CD4-positive, alpha-beta memory T cell (primary cell): ENCODE measurements at regions not wholly inside any gene's neighbourhood (a gene's known extent, or its start where the extent isn't known, plus 50 kb on each side); places are given as distances from the start of the nearest gene placed in this dataset.

ENCODE experiments used
- CTCF ChIA-PET: fragments of 350-600 bp; sonication (Branson Sonifier 250); formaldehyde crosslinking; loops from one replicate; lab custom pipeline; 2021; ENCODE audit warnings: inconsistent platforms; ENCODE audit not compliant: partially characterized antibody; lab: Charles Lee
- POLR2A ChIA-PET: fragments of 350-600 bp; sonication (Branson Sonifier 250); formaldehyde crosslinking; loops from one replicate; lab custom pipeline; 2021; ENCODE audit not compliant: partially characterized antibody; lab: Charles Lee
- DNase-seq, 5 donors: peaks; one replicate each; pipeline versions ENCODE4 v3.0.0 to v3.0.0-alpha.2; 2020 to 2022; ENCODE audit warnings: mixed read lengths in 1 of 5
- H3K27ac ChIP-seq: one replicate; pipeline ENCODE4 v1.7.0; 2013; ENCODE audit warnings: low read depth, low read length
- H3K27me3 ChIP-seq: 2 replicates; pipeline ENCODE4 v1.7.0; 2013; ENCODE audit warnings: mild to moderate bottlenecking, low read length, moderate library complexity; ENCODE audit not compliant: insufficient read depth
- H3K36me3 ChIP-seq: 2 replicates; pipeline ENCODE4 v1.7.0; 2013; ENCODE audit warnings: mild to moderate bottlenecking, low read length, moderate library complexity; ENCODE audit not compliant: insufficient read depth
- H3K4me1 ChIP-seq: 2 replicates; pipeline ENCODE4 v1.7.0; 2013; ENCODE audit warnings: mild to moderate bottlenecking, low read length, moderate library complexity; ENCODE audit not compliant: insufficient read depth
- H3K4me3 ChIP-seq, 2 donors: one replicate each; pipeline ENCODE4 v1.7.0; 2013; ENCODE audit warnings: low read length in 2 of 2, mild to moderate bottlenecking in 1 of 2
- H3K9me3 ChIP-seq, 2 donors: one replicate each; pipeline ENCODE4 v1.7.0; 2013; ENCODE audit warnings: low read length in 2 of 2, control low read depth in 1 of 2; ENCODE audit not compliant: control insufficient read depth in 1 of 2
- H3K27ac Mint-ChIP-seq, 7 donors: one replicate each; pipeline ENCODE4 v1.8.0; 2020 to 2021; ENCODE audit warnings: mixed read lengths in 7 of 7, mild to moderate bottlenecking in 6 of 7, inconsistent platforms in 3 of 7, moderate library complexity in 3 of 7
- H3K27me3 Mint-ChIP-seq, 2 donors: one replicate each; pipeline ENCODE4 v1.8.0; 2020 to 2021; ENCODE audit warnings: mixed read lengths in 2 of 2
- H3K36me3 Mint-ChIP-seq, 2 donors: one replicate each; pipeline ENCODE4 v1.8.0; 2020 to 2021; ENCODE audit warnings: mixed read lengths in 2 of 2, inconsistent platforms in 1 of 2, mild to moderate bottlenecking in 1 of 2
- H3K4me1 Mint-ChIP-seq, 4 donors: one replicate each; pipeline ENCODE4 v1.8.0; 2020 to 2021; ENCODE audit warnings: mixed read lengths in 4 of 4, mild to moderate bottlenecking in 1 of 4
- H3K4me3 Mint-ChIP-seq, 8 donors: one replicate each; pipeline ENCODE4 v1.8.0; 2020 to 2021; ENCODE audit warnings: mixed read lengths in 8 of 8, mild to moderate bottlenecking in 7 of 8, moderate library complexity in 6 of 8, inconsistent platforms in 3 of 8
- H3K9me3 Mint-ChIP-seq, 8 donors: one replicate each; pipeline ENCODE4 v1.8.0; 2020 to 2021; ENCODE audit warnings: mixed read lengths in 8 of 8, mild to moderate bottlenecking in 5 of 8, inconsistent platforms in 3 of 8, moderate library complexity in 1 of 8
- intact Hi-C: fragments of 100-400 bp; cut with micrococcal nuclease; formaldehyde crosslinking; loops from one replicate; pipeline ENCODE4 v1.15.1; 2023

DNA sequence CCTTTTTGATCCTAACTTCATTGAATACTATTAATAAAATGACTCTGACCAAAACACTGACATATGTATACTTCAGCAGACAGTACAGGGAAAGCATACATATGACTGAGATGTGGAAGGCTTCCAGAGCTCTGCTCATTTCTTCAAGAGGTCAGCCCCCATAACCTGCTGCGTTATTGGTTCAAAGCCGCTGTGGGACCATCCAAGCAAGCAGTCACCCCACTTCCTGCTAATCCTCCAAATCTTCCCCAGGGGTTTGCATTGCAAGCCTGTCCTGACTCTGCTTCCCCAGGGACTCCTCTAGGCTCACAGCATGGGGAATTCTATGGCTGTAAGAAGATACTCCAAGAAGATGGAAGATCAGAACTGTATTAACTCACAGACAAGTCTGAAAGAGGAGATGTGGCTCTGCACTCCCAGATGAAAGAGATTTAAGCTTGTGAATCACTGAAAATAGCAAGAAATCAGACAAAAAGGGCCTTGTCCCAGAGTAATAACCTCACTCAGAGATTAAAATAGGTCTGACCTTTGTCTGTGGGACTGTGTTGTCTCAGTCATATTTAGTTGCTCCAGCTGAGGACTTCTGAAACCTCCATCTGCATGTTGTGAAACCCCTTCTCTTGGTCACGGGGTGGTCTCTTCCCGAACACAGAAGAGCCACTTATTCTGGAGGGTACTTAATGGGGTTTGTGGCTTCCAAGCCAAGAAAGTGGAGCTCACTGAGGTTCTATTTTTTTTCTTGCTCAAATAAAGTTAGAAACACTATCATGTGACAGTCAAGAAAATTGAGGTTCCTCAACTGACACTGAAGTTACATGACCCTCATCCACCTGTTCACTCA, 101.5 kb upstream of the MARCKS start:
- Mint-ChIP-seq H3K27me3 (no peaks in the 10 kb centered on the region), H3K4me1 (no peaks in the 10 kb centered on the region), H3K36me3 (no peaks in the 10 kb centered on the region), H3K9me3 (peaks cover 0 to 5% (median 0%) of the 10 kb centered on the region in 8 donors), H3K27ac (no peak overlapping the region), H3K4me3 (no peak overlapping the region)
- Histone ChIP-seq H3K27ac (no peak overlapping the region), H3K4me3 (no peak overlapping the region), H3K4me1 (no peaks in the 10 kb centered on the region), H3K27me3 (no peaks in the 10 kb centered on the region), H3K36me3 (no peaks in the 10 kb centered on the region), H3K9me3 (no peaks in the 10 kb centered on the region)
- DNase-seq: no peak
- ChIA-PET POLR2A (no interaction called here), CTCF (no interaction called here)
- intact Hi-C loops: no loop called here

DNA sequence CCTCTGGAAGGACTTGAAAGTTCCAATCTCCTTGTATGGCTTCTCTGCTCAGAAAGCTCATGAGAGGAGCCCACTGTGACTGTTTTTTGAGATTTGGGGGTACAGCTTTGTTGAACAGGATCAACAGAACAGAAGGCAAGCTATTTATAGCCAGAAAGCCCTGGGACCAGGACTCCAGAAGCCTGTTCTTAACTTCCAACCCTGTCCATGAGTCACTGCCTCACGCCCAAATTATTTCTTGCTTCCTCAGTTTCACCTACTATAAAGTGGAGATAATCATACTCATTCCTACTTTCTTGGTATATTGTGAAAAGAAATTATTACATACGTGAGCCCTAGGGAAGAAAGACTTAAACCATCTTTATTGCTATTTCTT, 100.9 kb upstream of the MARCKS start:
- no peak overlapping the region for H3K27ac ChIP-seq
- no peaks in the 10 kb centered on the region for H3K9me3 ChIP-seq
- no peaks in the 10 kb centered on the region for H3K36me3 Mint-ChIP-seq
- CTCF ChIA-PET: interaction anchor here (0.6 kb wide), 1 partner anchor 131 kb away, joined by 5 read pairs; no protein-coding TSS in a partner anchor
- peaks cover 0 to 5% (median 0%) of the 10 kb centered on the region in 8 donors for H3K9me3 Mint-ChIP-seq
- intact Hi-C loops: no loop called here
- H3K4me1 Mint-ChIP-seq: no peaks in the 10 kb centered on the region
- H3K27ac Mint-ChIP-seq: no peak overlapping the region
- POLR2A ChIA-PET: interaction anchor here (0.6 kb wide), 1 partner anchor 14 kb away, joined by 3 read pairs; no protein-coding TSS in a partner anchor
- no peaks in the 10 kb centered on the region for H3K27me3 Mint-ChIP-seq
- no peak overlapping the region for H3K4me3 ChIP-seq
- no peaks in the 10 kb centered on the region for H3K36me3 ChIP-seq
- no peaks in the 10 kb centered on the region for H3K4me1 ChIP-seq
- no peak for DNase-seq
- H3K27me3 ChIP-seq: no peaks in the 10 kb centered on the region
- H3K4me3 Mint-ChIP-seq: no peak overlapping the region

DNA sequence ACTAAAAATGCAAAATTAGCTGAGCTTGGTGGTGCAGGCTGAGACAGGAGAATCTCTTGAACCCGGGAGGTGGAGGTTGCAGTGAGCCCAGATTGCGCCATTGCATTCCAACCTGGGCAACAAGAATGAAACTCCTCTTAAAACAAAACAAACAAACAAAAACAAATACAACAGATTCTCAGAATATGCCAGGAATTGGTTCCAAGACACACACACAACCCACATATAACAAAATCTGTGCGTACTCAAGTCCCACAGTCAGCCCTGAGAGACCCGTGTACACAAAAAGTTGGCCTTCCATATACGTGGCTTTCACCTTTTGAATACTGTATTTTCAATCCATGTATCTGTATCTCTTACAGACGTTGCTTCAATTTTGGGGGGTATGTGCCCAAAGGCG, 98.9 kb upstream of the MARCKS start:
- H3K27me3 Mint-ChIP-seq: no peaks in the 10 kb centered on the region
- DNase-seq: no peak
- H3K4me3 ChIP-seq: no peak overlapping the region
- no peaks in the 10 kb centered on the region for H3K36me3 Mint-ChIP-seq
- H3K4me1 ChIP-seq: no peaks in the 10 kb centered on the region
- no peaks in the 10 kb centered on the region for H3K4me1 Mint-ChIP-seq
- H3K27me3 ChIP-seq: no peaks in the 10 kb centered on the region
- H3K27ac ChIP-seq: no peak overlapping the region
- no peak overlapping the region for H3K4me3 Mint-ChIP-seq
- CTCF ChIA-PET: no interaction called here
- no peaks in the 10 kb centered on the region for H3K36me3 ChIP-seq
- intact Hi-C loops: no loop called here
- POLR2A ChIA-PET: no interaction called here
- H3K9me3 ChIP-seq: no peaks in the 10 kb centered on the region
- H3K9me3 Mint-ChIP-seq: peaks cover 0 to 2% (median 0%) of the 10 kb centered on the region in 8 donors
- no peak overlapping the region for H3K27ac Mint-ChIP-seq

DNA sequence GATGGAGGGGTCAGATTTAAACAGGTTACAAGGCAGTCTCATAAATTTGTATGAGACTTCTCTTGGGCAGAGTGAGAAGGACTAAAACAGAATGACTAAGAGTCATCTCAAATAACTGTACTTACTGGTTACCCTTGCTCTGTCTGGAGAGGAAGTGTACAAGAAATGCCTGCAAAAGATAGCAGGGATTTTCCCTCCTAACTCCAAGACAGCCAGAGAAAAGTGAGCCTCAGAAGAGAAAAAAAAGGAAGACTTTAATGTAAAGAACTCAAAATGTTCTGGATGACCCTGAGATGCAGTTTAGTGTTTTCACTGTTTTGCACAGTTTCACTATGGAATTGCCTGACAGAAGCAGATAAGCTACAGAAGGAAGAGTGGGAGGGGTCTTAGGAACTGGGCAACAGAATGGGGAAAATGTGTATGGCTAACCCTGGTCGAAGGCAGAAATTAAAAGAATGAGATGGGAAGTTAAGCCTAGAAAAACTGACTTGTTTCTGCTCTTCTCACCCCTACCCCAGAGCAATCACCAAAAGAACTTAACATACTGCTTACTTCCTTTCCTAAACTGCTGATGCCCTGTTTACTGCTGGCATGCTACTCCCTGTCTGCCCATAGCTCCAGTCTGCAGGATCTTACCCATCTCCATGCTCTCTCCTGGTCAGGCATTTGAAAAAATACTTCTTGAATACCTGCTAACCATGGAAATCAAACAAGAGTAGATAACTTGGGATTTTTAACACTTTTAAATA, 98.1 kb upstream of the MARCKS start:
- Mint-ChIP-seq H3K27ac (no peak overlapping the region), H3K4me1 (no peaks in the 10 kb centered on the region), H3K36me3 (no peaks in the 10 kb centered on the region), H3K9me3 (peaks cover 0 to 2% (median 0%) of the 10 kb centered on the region in 8 donors), H3K27me3 (no peaks in the 10 kb centered on the region), H3K4me3 (no peak overlapping the region)
- intact Hi-C loops: no loop called here
- POLR2A ChIA-PET: no interaction called here
- Histone ChIP-seq H3K4me1 (no peaks in the 10 kb centered on the region), H3K27ac (no peak overlapping the region), H3K4me3 (no peak overlapping the region), H3K27me3 (no peaks in the 10 kb centered on the region), H3K9me3 (no peaks in the 10 kb centered on the region), H3K36me3 (no peaks in the 10 kb centered on the region)
- DNase-seq: no peak
- CTCF ChIA-PET: interaction anchor here (0.5 kb wide), 1 partner anchor 8 kb away, joined by 3 read pairs; no protein-coding TSS in a partner anchor

DNA sequence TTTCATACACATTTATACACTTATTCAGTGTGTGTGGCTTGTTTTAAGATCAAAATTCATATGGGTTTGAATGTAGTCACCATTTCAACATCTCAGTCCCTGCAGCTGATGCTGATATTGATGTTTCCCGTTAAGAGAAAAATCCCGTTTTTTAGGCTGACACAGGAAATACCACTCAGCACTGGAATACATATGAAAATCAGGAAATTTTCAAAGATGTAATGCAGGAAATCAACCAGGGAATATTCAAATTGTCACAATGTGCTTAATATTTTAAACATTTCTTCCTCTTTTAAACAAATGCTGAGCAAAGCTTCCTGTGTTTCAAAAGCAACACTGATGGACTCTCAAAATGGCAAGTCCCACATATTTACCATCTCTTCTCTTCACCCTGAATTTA, 94.5 kb upstream of the MARCKS start:
- DNase-seq: no peak
- no peaks in the 10 kb centered on the region for H3K9me3 ChIP-seq
- no peaks in the 10 kb centered on the region for H3K27me3 ChIP-seq
- no peak overlapping the region for H3K27ac ChIP-seq
- H3K36me3 ChIP-seq: no peaks in the 10 kb centered on the region
- Mint-ChIP-seq H3K4me3 (no peak overlapping the region), H3K36me3 (no peaks in the 10 kb centered on the region), H3K27me3 (no peaks in the 10 kb centered on the region), H3K9me3 (no peaks in the 10 kb centered on the region), H3K27ac (no peak overlapping the region), H3K4me1 (no peaks in the 10 kb centered on the region)
- intact Hi-C loops: no loop called here
- no peaks in the 10 kb centered on the region for H3K4me1 ChIP-seq
- CTCF ChIA-PET: no interaction called here
- POLR2A ChIA-PET: no interaction called here
- H3K4me3 ChIP-seq: no peak overlapping the region

DNA sequence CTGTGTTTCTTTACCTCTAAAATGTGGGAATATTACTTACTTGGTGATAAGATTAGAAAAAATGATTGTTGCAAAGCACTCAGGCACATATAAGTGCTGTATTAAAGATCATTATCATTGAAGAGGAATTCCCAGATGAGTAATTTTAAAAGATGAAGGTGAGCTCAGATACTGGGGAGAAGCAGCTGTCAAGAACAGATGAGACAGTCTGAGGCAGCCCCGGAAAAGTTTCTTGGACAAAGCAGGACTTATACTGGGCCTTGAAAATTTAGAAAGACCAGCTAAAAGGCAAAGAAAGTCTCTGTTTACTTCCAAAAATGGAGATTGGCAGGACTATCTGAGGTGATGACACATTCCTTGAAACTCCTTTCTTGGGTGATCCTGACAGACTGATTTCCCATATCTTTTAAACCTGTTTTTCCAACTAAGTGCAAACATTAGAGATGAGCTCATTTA, 93.8 kb upstream of the MARCKS start:
- H3K27me3 ChIP-seq: no peaks in the 10 kb centered on the region
- H3K4me3 ChIP-seq: no peak overlapping the region
- ChIA-PET POLR2A (no interaction called here), CTCF (no interaction called here)
- Mint-ChIP-seq H3K27me3 (no peaks in the 10 kb centered on the region), H3K4me1 (no peaks in the 10 kb centered on the region), H3K36me3 (no peaks in the 10 kb centered on the region), H3K4me3 (no peak overlapping the region), H3K27ac (no peak overlapping the region), H3K9me3 (no peaks in the 10 kb centered on the region)
- no peaks in the 10 kb centered on the region for H3K4me1 ChIP-seq
- intact Hi-C loops: no loop called here
- no peak for DNase-seq
- H3K36me3 ChIP-seq: no peaks in the 10 kb centered on the region
- H3K9me3 ChIP-seq: no peaks in the 10 kb centered on the region
- no peak overlapping the region for H3K27ac ChIP-seq

DNA sequence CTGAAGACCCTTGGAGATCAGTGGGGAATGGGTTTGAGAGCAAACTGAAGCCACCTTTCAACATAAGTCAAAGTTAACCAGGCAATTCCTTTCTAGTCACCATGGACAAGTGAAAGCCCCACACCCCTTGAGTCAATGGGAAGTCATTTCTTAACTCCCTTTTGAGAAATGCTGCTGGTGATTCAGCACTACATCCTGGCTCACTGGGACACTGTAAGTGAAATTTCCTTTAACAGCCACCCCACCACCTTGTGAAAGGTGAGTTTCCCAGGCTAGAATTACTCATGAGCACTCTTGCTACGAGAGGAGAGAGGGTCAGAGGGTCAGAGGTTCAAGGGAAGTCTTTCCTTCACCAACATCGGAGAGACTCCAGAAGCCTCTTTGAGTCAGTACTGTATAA, 93.3 kb upstream of the MARCKS start:
- H3K36me3 Mint-ChIP-seq: no peaks in the 10 kb centered on the region
- H3K27ac Mint-ChIP-seq: no peak overlapping the region
- no peaks in the 10 kb centered on the region for H3K9me3 Mint-ChIP-seq
- Histone ChIP-seq H3K4me1 (no peaks in the 10 kb centered on the region), H3K9me3 (no peaks in the 10 kb centered on the region), H3K4me3 (no peak overlapping the region), H3K36me3 (no peaks in the 10 kb centered on the region), H3K27me3 (no peaks in the 10 kb centered on the region), H3K27ac (no peak overlapping the region)
- H3K4me1 Mint-ChIP-seq: no peaks in the 10 kb centered on the region
- H3K27me3 Mint-ChIP-seq: no peaks in the 10 kb centered on the region
- no peak for DNase-seq
- no peak overlapping the region for H3K4me3 Mint-ChIP-seq
- ChIA-PET POLR2A (no interaction called here), CTCF (no interaction called here)
- intact Hi-C loops: no loop called here
